MM.1S (cell line): ENCODE measurements at regions not wholly inside any gene's neighbourhood (a gene's known extent, or its start where the extent isn't known, plus 50 kb on each side); places are given as distances from the start of the nearest gene placed in this dataset.
"Not testable (repeated sequence)": the region's sequence is repeated elsewhere in the genome, so short reads cannot be mapped to it uniquely, and the experiment has no call there.

Source experiments
- DNase-seq: peaks from one replicate; pipeline ENCODE4 v3.0.0-alpha.2; 2015
- H2AFZ ChIP-seq: fragments of 300-600 bp; sonication (generic); 2 replicates; pipeline ENCODE4 v1.6.0; 2016; ENCODE audit warnings: antibody characterized with exemption, low read length
- H3F3A ChIP-seq: fragments of 300-600 bp; sonication (generic); 2 replicates; pipeline ENCODE4 v1.6.1; 2016; ENCODE audit warnings: mild to moderate bottlenecking, antibody characterized with exemption, low read length, moderate library complexity, mixed read lengths; ENCODE audit not compliant: insufficient read depth
- H3K27ac ChIP-seq: fragments of 300-600 bp; sonication (generic); 2 replicates; pipeline ENCODE4 v1.5.1; 2016; ENCODE audit warnings: mild to moderate bottlenecking, low read length
- H3K27me3 ChIP-seq: fragments of 300-600 bp; sonication (generic); replicated peaks from 2 replicates; pipeline ENCODE4 v1.6.0; 2016; ENCODE audit warnings: low read length; ENCODE audit not compliant: insufficient read depth
- H3K36me3 ChIP-seq: fragments of 300-600 bp; sonication (generic); replicated peaks from 2 replicates; pipeline ENCODE4 v1.6.1; 2016; ENCODE audit warnings: mild to moderate bottlenecking, low read length, mixed read lengths; ENCODE audit not compliant: insufficient read depth
- H3K4me1 ChIP-seq: fragments of 300-600 bp; sonication (generic); 2 replicates; pipeline ENCODE4 v1.6.1; 2016; ENCODE audit warnings: low read length, mixed read lengths
- H3K4me2 ChIP-seq: fragments of 300-600 bp; sonication (generic); 2 replicates; pipeline ENCODE4 v1.6.0; 2016; ENCODE audit warnings: low read depth, low read length
- H3K4me3 ChIP-seq: fragments of 300-600 bp; sonication (generic); 2 replicates; pipeline ENCODE4 v1.5.1; 2016; ENCODE audit warnings: low read length, mixed read lengths
- H3K79me2 ChIP-seq: fragments of 300-600 bp; sonication (generic); 2 replicates; pipeline ENCODE4 v1.6.1; 2016; ENCODE audit warnings: mixed run types, low read length, mixed read lengths
- H3K9ac ChIP-seq: fragments of 300-600 bp; sonication (generic); 2 replicates; pipeline ENCODE4 v1.6.1; 2016; ENCODE audit warnings: low read length, mixed read lengths
- H3K9me2 ChIP-seq: fragments of 300-600 bp; sonication (generic); replicated peaks from 2 replicates; pipeline ENCODE4 v1.6.1; 2016; ENCODE audit warnings: mild to moderate bottlenecking, low read length, mixed read lengths; ENCODE audit not compliant: insufficient read depth
- H3K9me3 ChIP-seq: fragments of 300-600 bp; sonication (generic); replicated peaks from 2 replicates; pipeline ENCODE4 v1.6.1; 2016; ENCODE audit warnings: mild to moderate bottlenecking, low read length, mixed read lengths; ENCODE audit not compliant: insufficient read depth
- H4K20me1 ChIP-seq: fragments of 300-600 bp; sonication (generic); 2 replicates; pipeline ENCODE4 v1.6.1; 2016; ENCODE audit warnings: mild to moderate bottlenecking, low read length, moderate library complexity, mixed read lengths; ENCODE audit not compliant: insufficient read depth
- CTCF ChIP-seq: fragments of 300-600 bp; sonication (generic); IDR thresholded peaks from 2 replicates; pipeline ENCODE4 v1.5.1; 2016; ENCODE audit warnings: antibody characterized with exemption, low read length, mixed read lengths
- EZH2 ChIP-seq: fragments of 300-600 bp; sonication (generic); optimal IDR thresholded peaks from 2 replicates; pipeline ENCODE3; 2017; ENCODE audit warnings: low read depth, mild to moderate bottlenecking, antibody characterized with exemption, low read length, mixed read lengths
- EZH2phosphoT487 ChIP-seq: fragments of 300-600 bp; sonication (generic); IDR thresholded peaks from 2 replicates; pipeline ENCODE4 v1.6.1; 2018; ENCODE audit warnings: antibody characterized with exemption, low read length

- Histone ChIP-seq H3K9me3 (no peaks in the 10 kb centered on the region), H3K4me1 (no peaks in the 10 kb centered on the region), H3K27me3 (no peaks in the 10 kb centered on the region), H3K4me2 (no peak overlapping the region), H3K79me2 (no peaks in the 10 kb centered on the region), H3K9ac (no peak overlapping the region), H3K27ac (no peak overlapping the region), H4K20me1 (no peaks in the 10 kb centered on the region), H3K9me2 (no peaks in the 10 kb centered on the region; the same call in 1 of the 2 replicates), H3K4me3 (no peak overlapping the region), H3F3A (no peaks in the 10 kb centered on the region), H3K36me3 (no peaks in the 10 kb centered on the region), H2AFZ (no peak overlapping the region)
- DNase-seq, result no peak
- TF ChIP-seq CTCF, result no peak
- TF ChIP-seq EZH2, result no peak
- no peak for TF ChIP-seq EZH2phosphoT487
Observed at GRCh38 chr13:104614361-104615145, 1548.3 kb upstream of the SLC10A2 start.

- H3K27ac ChIP-seq, result no peak overlapping the region
- H3K4me2 ChIP-seq, result no peak overlapping the region
- no peak overlapping the region for H3K4me3 ChIP-seq
- no peaks in the 10 kb centered on the region for H3F3A ChIP-seq
- no peaks in the 10 kb centered on the region for H3K27me3 ChIP-seq
- H3K9me3 ChIP-seq, result no peaks in the 10 kb centered on the region
- no peaks in the 10 kb centered on the region for H3K9me2 ChIP-seq
- no peak for TF ChIP-seq EZH2phosphoT487
- no peak for TF ChIP-seq EZH2
- TF ChIP-seq CTCF, result no peak
- no peaks in the 10 kb centered on the region for H3K4me1 ChIP-seq
- H4K20me1 ChIP-seq, result no peaks in the 10 kb centered on the region
- H3K79me2 ChIP-seq, result no peaks in the 10 kb centered on the region
- H2AFZ ChIP-seq, result no peak overlapping the region
- H3K9ac ChIP-seq, result no peak overlapping the region
- H3K36me3 ChIP-seq, result no peaks in the 10 kb centered on the region
- no peak for DNase-seq
Observed at GRCh38 chr13:104608331-104608730, 1542.1 kb upstream of the SLC10A2 start.

- H2AFZ ChIP-seq, H3K9me2 ChIP-seq, H3K4me3 ChIP-seq, DNase-seq, H3K27ac ChIP-seq, H4K20me1 ChIP-seq, H3K27me3 ChIP-seq, H3K4me2 ChIP-seq, H3K36me3 ChIP-seq, H3K9me3 ChIP-seq, H3K79me2 ChIP-seq, H3K4me1 ChIP-seq, H3K9ac ChIP-seq, H3F3A ChIP-seq: not testable (repeated sequence)
Observed at GRCh38 chr13:104605435-104605834, 1539.2 kb upstream of the SLC10A2 start.

GRCh38 chr13:104597546-104598180, 1531.4 kb upstream of the SLC10A2 start:
- no peaks in the 10 kb centered on the region for H3K4me1 ChIP-seq
- no peaks in the 10 kb centered on the region for H3K36me3 ChIP-seq
- H4K20me1 ChIP-seq, result no peaks in the 10 kb centered on the region
- no peaks in the 10 kb centered on the region for H3K27me3 ChIP-seq
- no peak for DNase-seq
- no peaks in the 10 kb centered on the region for H3F3A ChIP-seq
- TF ChIP-seq CTCF (no peak), EZH2 (no peak), EZH2phosphoT487 (no peak)
- no peak overlapping the region for H3K27ac ChIP-seq
- H3K9ac ChIP-seq, result no peak overlapping the region
- H3K4me3 ChIP-seq, result no peak overlapping the region
- H3K79me2 ChIP-seq, result no peaks in the 10 kb centered on the region
- no peaks in the 10 kb centered on the region for H3K9me2 ChIP-seq
- no peak overlapping the region for H2AFZ ChIP-seq
- no peak overlapping the region for H3K4me2 ChIP-seq
- H3K9me3 ChIP-seq, result no peaks in the 10 kb centered on the region
